ENCODE measurements at regions not wholly inside any gene's neighbourhood (a gene's known extent, or its start where the extent isn't known, plus 50 kb on each side); places are given as distances from the start of the nearest gene placed in this dataset.

DNA sequence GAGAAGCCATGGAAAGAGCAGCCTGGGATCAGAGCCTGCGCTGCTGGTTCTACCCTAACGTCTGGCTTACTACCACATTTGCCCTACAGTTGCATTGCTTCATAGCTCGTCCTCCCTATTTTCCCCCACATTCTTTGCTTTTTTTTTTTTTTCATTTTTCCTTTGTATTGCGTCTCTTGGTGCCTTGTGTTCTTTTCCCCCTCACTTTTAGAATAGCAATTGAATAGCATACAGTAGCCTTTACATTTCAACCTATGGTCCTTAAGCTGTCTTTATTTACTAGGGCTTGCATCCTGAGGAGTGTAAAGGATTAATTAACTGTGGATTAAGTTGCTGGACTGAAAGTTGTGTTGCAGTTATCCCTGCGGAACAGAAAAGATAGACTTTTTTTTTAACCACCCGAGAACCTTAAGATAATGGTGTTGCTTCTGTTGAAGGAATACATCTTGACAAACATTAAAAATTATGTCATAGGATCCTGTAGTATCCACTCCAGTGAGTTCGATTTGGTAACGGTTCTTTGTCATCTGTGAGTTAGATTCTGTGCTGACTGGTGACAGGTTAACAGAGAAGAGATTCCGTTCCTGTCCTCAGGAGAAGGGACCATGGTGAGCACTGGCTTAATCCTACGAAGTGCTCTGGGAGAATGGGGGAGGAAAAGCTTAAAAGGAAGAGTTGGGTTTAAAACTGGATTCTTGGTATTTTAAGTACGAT lies 417.4 kb upstream of the NAALADL2 start:
- TF ChIP-seq POLR2A (IDR thresholded peaks at IDR 0.05) (no peak), POLR2AphosphoS5 (IDR thresholded peaks at IDR 0.05) (peak in 1 of 3 donors; percentile 1)
- no peaks in the 10 kb centered on the region for H3K36me3 ChIP-seq
- no peaks in the 10 kb centered on the region for H3K27me3 ChIP-seq
- DNase-seq (ENCODE audit: low spot score in 2 of 2): no peak
- H3K9me3 ChIP-seq: no peaks in the 10 kb centered on the region
- intact Hi-C loops (cut with DNase I; ENCODE audit: low total_unique reads): no loop called here
- no peaks in the 10 kb centered on the region for H3K4me1 ChIP-seq
- H3K4me3 ChIP-seq: peak overlapping the region; percentile 67 to 97 (median 82)
- H3K27ac ChIP-seq: peak overlapping the region; percentile 99

DNA sequence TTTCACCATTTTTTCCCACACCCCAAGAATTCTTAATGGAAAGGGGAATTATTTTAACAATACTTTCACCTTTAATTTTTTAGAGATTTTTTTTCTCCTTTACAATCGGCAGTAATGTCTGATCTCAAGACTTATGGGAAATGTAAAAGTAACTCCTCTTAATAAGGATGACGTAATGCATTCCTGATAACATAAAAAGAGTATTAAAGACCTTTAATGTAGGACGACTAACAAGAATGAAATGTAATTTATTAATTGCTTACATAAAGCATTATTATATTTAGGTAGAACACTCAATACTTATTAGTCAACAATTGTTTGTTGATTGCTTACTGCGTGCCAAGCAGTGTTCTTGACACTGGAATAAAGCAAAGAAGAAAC lies 416.8 kb upstream of the NAALADL2 start:
- no peaks in the 10 kb centered on the region for H3K4me1 ChIP-seq
- peak overlapping the region in 2 of 3 donors; percentile 82 to 97 for H3K4me3 ChIP-seq
- intact Hi-C loops (cut with DNase I; ENCODE audit: low total_unique reads): no loop called here
- no peaks in the 10 kb centered on the region for H3K27me3 ChIP-seq
- peak overlapping the region; percentile 99 for H3K27ac ChIP-seq
- H3K9me3 ChIP-seq: no peaks in the 10 kb centered on the region
- no peak for TF ChIP-seq POLR2A (IDR thresholded peaks at IDR 0.05)
- TF ChIP-seq POLR2AphosphoS5 (IDR thresholded peaks at IDR 0.05): no peak
- TF ChIP-seq, protein P1, sequence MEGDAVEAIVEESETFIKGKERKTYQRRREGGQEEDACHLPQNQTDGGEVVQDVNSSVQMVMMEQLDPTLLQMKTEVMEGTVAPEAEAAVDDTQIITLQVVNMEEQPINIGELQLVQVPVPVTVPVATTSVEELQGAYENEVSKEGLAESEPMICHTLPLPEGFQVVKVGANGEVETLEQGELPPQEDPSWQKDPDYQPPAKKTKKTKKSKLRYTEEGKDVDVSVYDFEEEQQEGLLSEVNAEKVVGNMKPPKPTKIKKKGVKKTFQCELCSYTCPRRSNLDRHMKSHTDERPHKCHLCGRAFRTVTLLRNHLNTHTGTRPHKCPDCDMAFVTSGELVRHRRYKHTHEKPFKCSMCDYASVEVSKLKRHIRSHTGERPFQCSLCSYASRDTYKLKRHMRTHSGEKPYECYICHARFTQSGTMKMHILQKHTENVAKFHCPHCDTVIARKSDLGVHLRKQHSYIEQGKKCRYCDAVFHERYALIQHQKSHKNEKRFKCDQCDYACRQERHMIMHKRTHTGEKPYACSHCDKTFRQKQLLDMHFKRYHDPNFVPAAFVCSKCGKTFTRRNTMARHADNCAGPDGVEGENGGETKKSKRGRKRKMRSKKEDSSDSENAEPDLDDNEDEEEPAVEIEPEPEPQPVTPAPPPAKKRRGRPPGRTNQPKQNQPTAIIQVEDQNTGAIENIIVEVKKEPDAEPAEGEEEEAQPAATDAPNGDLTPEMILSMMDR (IDR thresholded peaks at IDR 0.05): no peak
- DNase-seq (ENCODE audit: low spot score in 2 of 2): no peak
- no peaks in the 10 kb centered on the region for H3K36me3 ChIP-seq

DNA sequence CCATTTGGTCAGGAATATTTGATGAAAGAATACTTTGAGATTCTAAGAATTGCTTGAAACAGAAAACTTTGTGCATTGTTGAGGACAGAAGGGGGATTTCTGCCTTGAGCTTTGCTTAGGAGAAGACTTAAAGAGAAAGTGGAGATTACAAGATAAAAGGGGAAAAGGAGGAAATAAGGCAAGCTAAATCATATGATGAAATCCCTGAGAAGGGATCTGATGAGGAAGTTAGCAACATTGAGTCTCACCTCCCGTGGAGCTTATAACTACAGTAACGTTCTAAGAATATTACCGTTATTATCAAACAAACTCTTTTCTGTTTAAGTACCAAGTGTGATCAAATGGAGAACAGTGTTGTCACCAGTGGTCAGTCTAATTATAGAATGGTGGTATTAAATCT lies 414.7 kb upstream of the NAALADL2 start:
- TF ChIP-seq POLR2A (IDR thresholded peaks at IDR 0.05): no peak
- TF ChIP-seq, protein P1 (IDR thresholded peaks at IDR 0.05): no peak
- no peak for TF ChIP-seq POLR2AphosphoS5 (IDR thresholded peaks at IDR 0.05)
- no peaks in the 10 kb centered on the region for H3K4me1 ChIP-seq
- no peaks in the 10 kb centered on the region for H3K27me3 ChIP-seq
- no peaks in the 10 kb centered on the region for H3K36me3 ChIP-seq
- intact Hi-C loops (cut with DNase I; ENCODE audit: low total_unique reads): no loop called here
- H3K9me3 ChIP-seq: peaks cover 0 to 4% of the 10 kb centered on the region in 2 donors
- no peak overlapping the region for H3K4me3 ChIP-seq
- no peak for DNase-seq (ENCODE audit: low spot score in 2 of 2)
- H3K27ac ChIP-seq: no peak overlapping the region

DNA sequence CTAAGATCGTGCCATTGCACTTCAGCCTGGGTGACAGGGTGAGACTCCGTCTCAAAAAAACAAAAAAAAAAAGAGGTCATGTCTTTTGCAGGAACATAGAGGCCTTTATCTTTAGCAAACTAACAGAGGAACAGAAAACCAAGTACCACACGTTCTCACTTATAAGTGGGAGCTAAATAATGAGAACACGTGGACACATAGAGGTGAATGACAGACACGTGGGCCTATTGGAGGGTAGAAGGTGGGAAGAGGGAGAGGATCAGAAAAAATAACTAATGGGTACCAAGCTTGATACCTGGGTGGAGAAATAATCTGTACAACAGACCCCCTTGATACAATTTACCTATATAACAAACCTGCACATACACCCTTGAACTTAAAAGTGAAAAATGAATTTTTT lies 401.4 kb upstream of the NAALADL2 start:
- TF ChIP-seq POLR2A (IDR thresholded peaks at IDR 0.05): no peak
- TF ChIP-seq, protein P1 (IDR thresholded peaks at IDR 0.05): no peak
- TF ChIP-seq POLR2AphosphoS5 (IDR thresholded peaks at IDR 0.05): no peak
- peaks cover 0 to 3% of the 10 kb centered on the region in 2 donors for H3K9me3 ChIP-seq
- no peak overlapping the region for H3K27ac ChIP-seq
- no peak for DNase-seq (ENCODE audit: low spot score in 2 of 2)
- H3K4me1 ChIP-seq: no peaks in the 10 kb centered on the region
- intact Hi-C loops (cut with DNase I; ENCODE audit: low total_unique reads): no loop called here
- H3K36me3 ChIP-seq: no peaks in the 10 kb centered on the region
- no peaks in the 10 kb centered on the region for H3K27me3 ChIP-seq
- no peak overlapping the region for H3K4me3 ChIP-seq

DNA sequence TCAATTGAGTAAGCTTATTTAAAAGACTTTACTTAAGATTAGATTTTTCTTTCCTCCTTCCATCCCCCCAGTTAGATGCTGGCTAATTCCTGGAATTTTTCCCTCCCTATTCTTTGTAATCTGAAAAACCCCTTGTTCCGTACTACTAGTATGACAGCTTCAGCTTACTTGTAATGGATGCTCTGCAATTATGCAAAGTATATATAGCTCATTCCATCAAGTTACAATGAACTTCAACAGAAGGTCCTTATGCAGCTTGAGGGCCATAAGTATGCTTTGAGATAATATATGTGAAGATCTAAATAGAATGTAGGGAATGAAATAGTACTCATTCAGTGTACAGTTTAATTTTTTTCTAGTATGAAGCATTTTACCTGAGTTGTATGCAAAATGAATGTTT lies 398.3 kb upstream of the NAALADL2 start:
- intact Hi-C loops (cut with DNase I; ENCODE audit: low total_unique reads): no loop called here
- Histone ChIP-seq H3K27ac (no peak overlapping the region), H3K4me1 (no peaks in the 10 kb centered on the region), H3K4me3 (no peak overlapping the region), H3K27me3 (no peaks in the 10 kb centered on the region), H3K36me3 (no peaks in the 10 kb centered on the region), H3K9me3 (peaks cover 0 to 3% of the 10 kb centered on the region in 2 donors)
- no peak for DNase-seq (ENCODE audit: low spot score in 2 of 2)
- no peak for TF ChIP-seq POLR2AphosphoS5 (IDR thresholded peaks at IDR 0.05)
- no peak for TF ChIP-seq POLR2A (IDR thresholded peaks at IDR 0.05)
- TF ChIP-seq, protein P1 (IDR thresholded peaks at IDR 0.05): no peak
